Endodermal cell (in vitro differentiated cells): ENCODE measurements at regions not wholly inside any gene's neighbourhood (a gene's known extent, or its start where the extent isn't known, plus 50 kb on each side); places are given as distances from the start of the nearest gene placed in this dataset.

Source experiments
- DNase-seq: peaks from one replicate; pipeline ENCODE4 v3.0.0-alpha.2; 2017
- H3K27ac ChIP-seq: 2 replicates; pipeline ENCODE4 v1.5.1; 2013; ENCODE audit warnings: mild to moderate bottlenecking, low read depth, low read length, moderate library complexity
- H3K27me3 ChIP-seq: 2 replicates; pipeline ENCODE4 v1.6.1; 2013; ENCODE audit warnings: mild to moderate bottlenecking, low read length, moderate library complexity; ENCODE audit not compliant: insufficient read depth, control insufficient read depth, poor library complexity, severe bottlenecking
- H3K36me3 ChIP-seq: 2 replicates; pipeline ENCODE4 v1.7.0; 2013; ENCODE audit warnings: mild to moderate bottlenecking, low read length, moderate library complexity; ENCODE audit not compliant: control insufficient read depth, insufficient read depth
- H3K4me1 ChIP-seq: one replicate; pipeline ENCODE4 v1.7.0; 2013; ENCODE audit warnings: low read length; ENCODE audit not compliant: control insufficient read depth, insufficient read depth
- H3K4me3 ChIP-seq: 2 replicates; pipeline ENCODE4 v1.5.1; 2013; ENCODE audit warnings: mild to moderate bottlenecking, low read length, moderate library complexity
- H3K9ac ChIP-seq: 2 replicates; pipeline ENCODE4 v1.6.1; 2013; ENCODE audit warnings: mild to moderate bottlenecking, low read length, moderate library complexity; ENCODE audit not compliant: poor library complexity, severe bottlenecking; ENCODE audit errors: extremely low read depth
- H3K9me3 ChIP-seq: 2 replicates; pipeline ENCODE4 v1.6.1; 2013; ENCODE audit warnings: mild to moderate bottlenecking, low read length, moderate library complexity; ENCODE audit not compliant: control insufficient read depth
- H3K27ac Mint-ChIP-seq: 2 replicates; pipeline ENCODE4 v1.8.0; 2020; ENCODE audit warnings: mixed read lengths
- H3K27me3 Mint-ChIP-seq: 2 replicates; pipeline ENCODE4 v1.8.0; 2021; ENCODE audit warnings: mild to moderate bottlenecking, mixed read lengths; ENCODE audit not compliant: insufficient read depth
- H3K36me3 Mint-ChIP-seq: 2 replicates; pipeline ENCODE4 v1.8.0; 2020; ENCODE audit warnings: low read depth, mixed read lengths
- H3K4me1 Mint-ChIP-seq: 2 replicates; pipeline ENCODE4 v1.8.0; 2020; ENCODE audit warnings: mixed read lengths
- H3K4me3 Mint-ChIP-seq: 2 replicates; pipeline ENCODE4 v1.8.0; 2020; ENCODE audit warnings: mild to moderate bottlenecking, moderate library complexity, mixed read lengths
- H3K9me3 Mint-ChIP-seq: 2 replicates; pipeline ENCODE4 v1.8.0; 2020; ENCODE audit warnings: mild to moderate bottlenecking, mixed read lengths
- WGBS, 2 experiments: methylation state at CpG; one replicate each; pipeline versions ENCODE4 v1.1.5 to v1.1.7; 2013; ENCODE audit warnings: missing lambda C conversion rate in 2 of 2, mixed read lengths in 1 of 2; ENCODE audit not compliant: insufficient coverage in 1 of 2, insufficient read length in 1 of 2; 5-methylcytosine and 5-hydroxymethylcytosine counted together
- TF ChIP-seq, protein P1 (sequence below): fragments of 200-600 bp; sonication (generic); conservative IDR thresholded peaks from 2 replicates; pipeline ENCODE4 v1.5.0; 2021; ENCODE audit warnings: antibody characterized with exemption, mild to moderate bottlenecking

- no peaks in the 10 kb centered on the region for H3K9me3 Mint-ChIP-seq
- no peak for DNase-seq
- Histone ChIP-seq H3K36me3 (no peaks in the 10 kb centered on the region), H3K4me3 (no peak overlapping the region), H3K4me1 (no peaks in the 10 kb centered on the region), H3K27me3 (no peaks in the 10 kb centered on the region), H3K27ac (no peak overlapping the region), H3K9ac (no peak overlapping the region), H3K9me3 (no peaks in the 10 kb centered on the region)
- peaks cover 3% of the 10 kb centered on the region for H3K27me3 Mint-ChIP-seq
- no peaks in the 10 kb centered on the region for H3K36me3 Mint-ChIP-seq
- no peaks in the 10 kb centered on the region for H3K4me1 Mint-ChIP-seq
- no peak overlapping the region for H3K4me3 Mint-ChIP-seq
- no peak overlapping the region for H3K27ac Mint-ChIP-seq
- TF ChIP-seq, protein P1, sequence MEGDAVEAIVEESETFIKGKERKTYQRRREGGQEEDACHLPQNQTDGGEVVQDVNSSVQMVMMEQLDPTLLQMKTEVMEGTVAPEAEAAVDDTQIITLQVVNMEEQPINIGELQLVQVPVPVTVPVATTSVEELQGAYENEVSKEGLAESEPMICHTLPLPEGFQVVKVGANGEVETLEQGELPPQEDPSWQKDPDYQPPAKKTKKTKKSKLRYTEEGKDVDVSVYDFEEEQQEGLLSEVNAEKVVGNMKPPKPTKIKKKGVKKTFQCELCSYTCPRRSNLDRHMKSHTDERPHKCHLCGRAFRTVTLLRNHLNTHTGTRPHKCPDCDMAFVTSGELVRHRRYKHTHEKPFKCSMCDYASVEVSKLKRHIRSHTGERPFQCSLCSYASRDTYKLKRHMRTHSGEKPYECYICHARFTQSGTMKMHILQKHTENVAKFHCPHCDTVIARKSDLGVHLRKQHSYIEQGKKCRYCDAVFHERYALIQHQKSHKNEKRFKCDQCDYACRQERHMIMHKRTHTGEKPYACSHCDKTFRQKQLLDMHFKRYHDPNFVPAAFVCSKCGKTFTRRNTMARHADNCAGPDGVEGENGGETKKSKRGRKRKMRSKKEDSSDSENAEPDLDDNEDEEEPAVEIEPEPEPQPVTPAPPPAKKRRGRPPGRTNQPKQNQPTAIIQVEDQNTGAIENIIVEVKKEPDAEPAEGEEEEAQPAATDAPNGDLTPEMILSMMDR: no peak
Observed at GRCh38 chr1:119217309-119217828, 76.9 kb upstream of the WARS2 start.

DNA sequence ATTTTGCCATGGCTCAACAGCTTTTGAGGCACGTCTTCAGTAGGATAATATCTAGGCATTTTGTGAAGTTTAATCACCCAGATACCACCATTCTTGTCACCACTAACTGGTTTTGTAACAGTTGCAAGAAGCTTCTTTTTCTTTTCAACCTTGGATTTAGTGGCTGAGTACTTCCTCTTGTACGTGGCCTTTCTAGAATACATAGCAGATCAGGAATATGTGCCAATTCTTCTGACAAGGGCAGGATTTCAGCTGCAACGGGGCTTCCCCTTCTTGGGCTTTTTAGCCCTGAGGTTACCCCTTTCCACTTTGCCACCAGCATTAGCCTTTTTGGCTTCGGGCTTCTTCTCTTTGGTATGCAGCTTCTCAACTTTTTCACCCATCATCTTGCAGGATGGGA, 79.3 kb upstream of the WARS2 start:
- no peaks in the 10 kb centered on the region for H3K4me1 ChIP-seq
- Mint-ChIP-seq H3K36me3 (no peaks in the 10 kb centered on the region), H3K4me1 (no peaks in the 10 kb centered on the region), H3K4me3 (no peak overlapping the region), H3K9me3 (no peaks in the 10 kb centered on the region), H3K27me3 (peaks cover 3% of the 10 kb centered on the region), H3K27ac (no peak overlapping the region)
- no peaks in the 10 kb centered on the region for H3K36me3 ChIP-seq
- no peak overlapping the region for H3K27ac ChIP-seq
- TF ChIP-seq, protein P1: no peak
- WGBS, 2 experiments: 81 to 87% methylated on average over 4 of the region's 4 CpGs
- no peaks in the 10 kb centered on the region for H3K27me3 ChIP-seq
- H3K9me3 ChIP-seq: no peaks in the 10 kb centered on the region
- H3K9ac ChIP-seq: no peak overlapping the region
- H3K4me3 ChIP-seq: no peak overlapping the region
- no peak for DNase-seq

DNA sequence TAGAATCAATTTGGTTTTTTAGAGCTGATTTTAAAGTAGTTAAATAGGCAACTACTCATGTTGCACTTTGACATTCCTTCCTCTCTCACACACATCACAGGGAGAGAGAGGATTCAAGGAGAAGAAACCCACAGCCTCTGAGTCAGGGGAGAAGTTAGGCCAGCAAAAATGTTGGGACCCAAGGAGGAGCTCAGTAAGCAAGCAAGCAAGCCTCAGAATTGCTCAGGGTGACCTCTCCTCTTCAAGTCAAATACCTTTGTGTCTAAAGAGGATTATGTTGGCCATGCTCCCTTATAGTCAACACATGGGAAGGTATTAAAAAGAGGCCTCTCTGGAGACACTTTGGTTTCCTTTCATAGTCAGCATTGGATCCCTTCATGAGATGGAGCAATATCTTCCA, 80.5 kb upstream of the WARS2 start:
- no peak for DNase-seq

More for the DNA sequence above, 80.5 kb upstream of the WARS2 start:
- TF ChIP-seq, protein P1: no peak
- no peak overlapping the region for H3K4me3 Mint-ChIP-seq
- Histone ChIP-seq H3K4me3 (no peak overlapping the region), H3K4me1 (no peaks in the 10 kb centered on the region), H3K27ac (no peak overlapping the region), H3K9me3 (no peaks in the 10 kb centered on the region), H3K27me3 (no peaks in the 10 kb centered on the region), H3K36me3 (no peaks in the 10 kb centered on the region), H3K9ac (no peak overlapping the region)
- H3K36me3 Mint-ChIP-seq: no peaks in the 10 kb centered on the region
- H3K4me1 Mint-ChIP-seq: no peaks in the 10 kb centered on the region
- H3K27ac Mint-ChIP-seq: no peak overlapping the region
- peaks cover 3% of the 10 kb centered on the region for H3K27me3 Mint-ChIP-seq
- H3K9me3 Mint-ChIP-seq: no peaks in the 10 kb centered on the region
